ENCODE measurements at regions not wholly inside any gene's neighbourhood (a gene's known extent, or its start where the extent isn't known, plus 50 kb on each side); places are given as distances from the start of the nearest gene placed in this dataset.

- no peaks in the 10 kb centered on the region for H3K36me3 Mint-ChIP-seq
- H3K9me3 Mint-ChIP-seq, result no peaks in the 10 kb centered on the region
- no peaks in the 10 kb centered on the region for H3K4me1 Mint-ChIP-seq
- no peak for DNase-seq (ENCODE audit: low spot score)
- no peaks in the 10 kb centered on the region for H3K27me3 Mint-ChIP-seq (ENCODE audit: low read depth)
- no peak for TF ChIP-seq ZNF219 (CRISPR knock-in tag; IDR thresholded peaks at IDR 0.05; ENCODE audit: borderline replicate concordance)
- ChIA-PET POLR2A (no interaction called here), CTCF (no interaction called here)
- H3K27ac Mint-ChIP-seq, result no peak overlapping the region
- ATAC-seq, result peak; percentile 84
- H3K4me3 Mint-ChIP-seq, result no peak overlapping the region
Measured at GRCh38 chr5:163822548-163822947, 317.1 kb downstream of the MAT2B start.

DNA sequence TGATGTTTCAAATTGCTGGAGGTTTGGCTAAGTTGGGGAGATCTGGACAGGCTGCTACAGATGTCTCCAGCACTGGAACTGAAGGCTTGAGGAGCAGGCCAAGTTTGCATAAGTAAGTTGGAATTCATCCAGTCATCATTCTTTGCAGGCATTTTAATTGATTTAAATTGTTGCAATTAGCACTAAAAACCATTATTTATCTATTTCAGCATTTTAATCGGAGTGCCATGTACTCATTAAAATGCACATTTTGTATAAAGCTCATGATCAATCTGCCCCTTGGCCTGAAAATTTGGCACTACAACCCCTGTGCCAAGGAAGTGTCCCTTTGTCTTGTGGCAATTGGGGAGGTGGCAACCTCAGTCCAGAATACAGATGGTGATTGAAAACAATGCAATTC, 320.2 kb downstream of the MAT2B start:
- Mint-ChIP-seq H3K27me3 (ENCODE audit: low read depth) (no peaks in the 10 kb centered on the region), H3K4me3 (no peak overlapping the region), H3K4me1 (no peaks in the 10 kb centered on the region), H3K36me3 (no peaks in the 10 kb centered on the region), H3K27ac (no peak overlapping the region), H3K9me3 (peaks cover 11% of the 10 kb centered on the region; the same call in 1 of the 2 replicates)
- CTCF ChIA-PET, result no interaction called here
- TF ChIP-seq ZNF671 (CRISPR knock-in tag; IDR thresholded peaks at IDR 0.05) (no peak), ZMAT4 (CRISPR knock-in tag; IDR thresholded peaks at IDR 0.05) (no peak), CBFB (CRISPR knock-in tag; IDR thresholded peaks at IDR 0.05; ENCODE audit: low read depth) (no peak), HMGA2 (CRISPR knock-in tag; IDR thresholded peaks at IDR 0.05) (no peak)
- TF ChIP-seq, protein P1, sequence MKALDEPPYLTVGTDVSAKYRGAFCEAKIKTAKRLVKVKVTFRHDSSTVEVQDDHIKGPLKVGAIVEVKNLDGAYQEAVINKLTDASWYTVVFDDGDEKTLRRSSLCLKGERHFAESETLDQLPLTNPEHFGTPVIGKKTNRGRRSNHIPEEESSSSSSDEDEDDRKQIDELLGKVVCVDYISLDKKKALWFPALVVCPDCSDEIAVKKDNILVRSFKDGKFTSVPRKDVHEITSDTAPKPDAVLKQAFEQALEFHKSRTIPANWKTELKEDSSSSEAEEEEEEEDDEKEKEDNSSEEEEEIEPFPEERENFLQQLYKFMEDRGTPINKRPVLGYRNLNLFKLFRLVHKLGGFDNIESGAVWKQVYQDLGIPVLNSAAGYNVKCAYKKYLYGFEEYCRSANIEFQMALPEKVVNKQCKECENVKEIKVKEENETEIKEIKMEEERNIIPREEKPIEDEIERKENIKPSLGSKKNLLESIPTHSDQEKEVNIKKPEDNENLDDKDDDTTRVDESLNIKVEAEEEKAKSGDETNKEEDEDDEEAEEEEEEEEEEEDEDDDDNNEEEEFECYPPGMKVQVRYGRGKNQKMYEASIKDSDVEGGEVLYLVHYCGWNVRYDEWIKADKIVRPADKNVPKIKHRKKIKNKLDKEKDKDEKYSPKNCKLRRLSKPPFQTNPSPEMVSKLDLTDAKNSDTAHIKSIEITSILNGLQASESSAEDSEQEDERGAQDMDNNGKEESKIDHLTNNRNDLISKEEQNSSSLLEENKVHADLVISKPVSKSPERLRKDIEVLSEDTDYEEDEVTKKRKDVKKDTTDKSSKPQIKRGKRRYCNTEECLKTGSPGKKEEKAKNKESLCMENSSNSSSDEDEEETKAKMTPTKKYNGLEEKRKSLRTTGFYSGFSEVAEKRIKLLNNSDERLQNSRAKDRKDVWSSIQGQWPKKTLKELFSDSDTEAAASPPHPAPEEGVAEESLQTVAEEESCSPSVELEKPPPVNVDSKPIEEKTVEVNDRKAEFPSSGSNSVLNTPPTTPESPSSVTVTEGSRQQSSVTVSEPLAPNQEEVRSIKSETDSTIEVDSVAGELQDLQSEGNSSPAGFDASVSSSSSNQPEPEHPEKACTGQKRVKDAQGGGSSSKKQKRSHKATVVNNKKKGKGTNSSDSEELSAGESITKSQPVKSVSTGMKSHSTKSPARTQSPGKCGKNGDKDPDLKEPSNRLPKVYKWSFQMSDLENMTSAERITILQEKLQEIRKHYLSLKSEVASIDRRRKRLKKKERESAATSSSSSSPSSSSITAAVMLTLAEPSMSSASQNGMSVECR (CRISPR knock-in tag; IDR thresholded peaks at IDR 0.05; ENCODE audit: borderline replicate concordance), result no peak
- ATAC-seq (no peak), DNase-seq (ENCODE audit: low spot score) (no peak)
- POLR2A ChIA-PET, result no interaction called here

- DNase-seq (ENCODE audit: low spot score) (no peak), ATAC-seq (no peak)
- Mint-ChIP-seq H3K36me3 (no peaks in the 10 kb centered on the region), H3K27ac (no peak overlapping the region), H3K4me1 (no peaks in the 10 kb centered on the region), H3K9me3 (peaks cover 11% of the 10 kb centered on the region; the same call in 1 of the 2 replicates), H3K27me3 (ENCODE audit: low read depth) (no peaks in the 10 kb centered on the region), H3K4me3 (no peak overlapping the region)
- POLR2A ChIA-PET, result no interaction called here
- CTCF ChIA-PET, result no interaction called here
- TF ChIP-seq, protein P2, sequence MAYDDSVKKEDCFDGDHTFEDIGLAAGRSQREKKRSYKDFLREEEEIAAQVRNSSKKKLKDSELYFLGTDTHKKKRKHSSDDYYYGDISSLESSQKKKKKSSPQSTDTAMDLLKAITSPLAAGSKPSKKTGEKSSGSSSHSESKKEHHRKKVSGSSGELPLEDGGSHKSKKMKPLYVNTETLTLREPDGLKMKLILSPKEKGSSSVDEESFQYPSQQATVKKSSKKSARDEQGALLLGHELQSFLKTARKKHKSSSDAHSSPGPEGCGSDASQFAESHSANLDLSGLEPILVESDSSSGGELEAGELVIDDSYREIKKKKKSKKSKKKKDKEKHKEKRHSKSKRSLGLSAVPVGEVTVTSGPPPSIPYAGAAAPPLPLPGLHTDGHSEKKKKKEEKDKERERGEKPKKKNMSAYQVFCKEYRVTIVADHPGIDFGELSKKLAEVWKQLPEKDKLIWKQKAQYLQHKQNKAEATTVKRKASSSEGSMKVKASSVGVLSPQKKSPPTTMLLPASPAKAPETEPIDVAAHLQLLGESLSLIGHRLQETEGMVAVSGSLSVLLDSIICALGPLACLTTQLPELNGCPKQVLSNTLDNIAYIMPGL (CRISPR knock-in tag; IDR thresholded peaks at IDR 0.05), result no peak
- TF ChIP-seq, protein P3, sequence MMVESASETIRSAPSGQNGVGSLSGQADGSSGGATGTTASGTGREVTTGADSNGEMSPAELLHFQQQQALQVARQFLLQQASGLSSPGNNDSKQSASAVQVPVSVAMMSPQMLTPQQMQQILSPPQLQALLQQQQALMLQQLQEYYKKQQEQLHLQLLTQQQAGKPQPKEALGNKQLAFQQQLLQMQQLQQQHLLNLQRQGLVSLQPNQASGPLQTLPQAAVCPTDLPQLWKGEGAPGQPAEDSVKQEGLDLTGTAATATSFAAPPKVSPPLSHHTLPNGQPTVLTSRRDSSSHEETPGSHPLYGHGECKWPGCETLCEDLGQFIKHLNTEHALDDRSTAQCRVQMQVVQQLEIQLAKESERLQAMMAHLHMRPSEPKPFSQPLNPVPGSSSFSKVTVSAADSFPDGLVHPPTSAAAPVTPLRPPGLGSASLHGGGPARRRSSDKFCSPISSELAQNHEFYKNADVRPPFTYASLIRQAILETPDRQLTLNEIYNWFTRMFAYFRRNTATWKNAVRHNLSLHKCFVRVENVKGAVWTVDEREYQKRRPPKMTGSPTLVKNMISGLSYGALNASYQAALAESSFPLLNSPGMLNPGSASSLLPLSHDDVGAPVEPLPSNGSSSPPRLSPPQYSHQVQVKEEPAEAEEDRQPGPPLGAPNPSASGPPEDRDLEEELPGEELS (CRISPR knock-in tag; IDR thresholded peaks at IDR 0.05), result no peak
- TF ChIP-seq, protein P4, sequence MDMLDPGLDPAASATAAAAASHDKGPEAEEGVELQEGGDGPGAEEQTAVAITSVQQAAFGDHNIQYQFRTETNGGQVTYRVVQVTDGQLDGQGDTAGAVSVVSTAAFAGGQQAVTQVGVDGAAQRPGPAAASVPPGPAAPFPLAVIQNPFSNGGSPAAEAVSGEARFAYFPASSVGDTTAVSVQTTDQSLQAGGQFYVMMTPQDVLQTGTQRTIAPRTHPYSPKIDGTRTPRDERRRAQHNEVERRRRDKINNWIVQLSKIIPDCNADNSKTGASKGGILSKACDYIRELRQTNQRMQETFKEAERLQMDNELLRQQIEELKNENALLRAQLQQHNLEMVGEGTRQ (CRISPR knock-in tag; IDR thresholded peaks at IDR 0.05), result no peak
- TF ChIP-seq, protein P5, sequence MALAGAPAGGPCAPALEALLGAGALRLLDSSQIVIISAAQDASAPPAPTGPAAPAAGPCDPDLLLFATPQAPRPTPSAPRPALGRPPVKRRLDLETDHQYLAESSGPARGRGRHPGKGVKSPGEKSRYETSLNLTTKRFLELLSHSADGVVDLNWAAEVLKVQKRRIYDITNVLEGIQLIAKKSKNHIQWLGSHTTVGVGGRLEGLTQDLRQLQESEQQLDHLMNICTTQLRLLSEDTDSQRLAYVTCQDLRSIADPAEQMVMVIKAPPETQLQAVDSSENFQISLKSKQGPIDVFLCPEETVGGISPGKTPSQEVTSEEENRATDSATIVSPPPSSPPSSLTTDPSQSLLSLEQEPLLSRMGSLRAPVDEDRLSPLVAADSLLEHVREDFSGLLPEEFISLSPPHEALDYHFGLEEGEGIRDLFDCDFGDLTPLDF (CRISPR knock-in tag; IDR thresholded peaks at IDR 0.05), result no peak
- TF ChIP-seq ZNF263 (CRISPR knock-in tag; IDR thresholded peaks at IDR 0.05; ENCODE audit: low read depth) (no peak), ZNF396 (CRISPR knock-in tag; IDR thresholded peaks at IDR 0.05; ENCODE audit: borderline replicate concordance) (no peak), CBFB (CRISPR knock-in tag; IDR thresholded peaks at IDR 0.05; ENCODE audit: low read depth) (no peak), SMAD4 (CRISPR knock-in tag; IDR thresholded peaks at IDR 0.05) (no peak), AR (CRISPR knock-in tag; IDR thresholded peaks at IDR 0.05) (no peak), E2F4 (CRISPR knock-in tag; IDR thresholded peaks at IDR 0.05; ENCODE audit: borderline replicate concordance, low read depth) (no peak), FOXJ3 (CRISPR knock-in tag; IDR thresholded peaks at IDR 0.05; ENCODE audit: borderline replicate concordance) (no peak), TEAD4 (CRISPR knock-in tag; IDR thresholded peaks at IDR 0.05) (no peak)
Measured at GRCh38 chr5:163826201-163826600, 320.8 kb downstream of the MAT2B start.
